ENCODE measurements at regions not wholly inside any gene's neighbourhood (a gene's known extent, or its start where the extent isn't known, plus 50 kb on each side); places are given as distances from the start of the nearest gene placed in this dataset.

- Histone ChIP-seq H3K27ac (ENCODE audit: low read length) (no peak overlapping the region), H2AFZ (ENCODE audit: low read depth, low read length) (no peak overlapping the region), H3K36me3 (ENCODE audit: insufficient read depth, low read length) (no peaks in the 10 kb centered on the region), H3K9ac (ENCODE audit: low read depth, low read length) (no peak overlapping the region), H3K4me3 (ENCODE audit: low read depth in 1 of 2, low read length in 2 of 2) (no peak overlapping the region), H3K9me3 (ENCODE audit: insufficient read depth, low read length, severe bottlenecking) (no peaks in the 10 kb centered on the region), H3K4me2 (ENCODE audit: insufficient read depth, low read length) (no peak overlapping the region), H3K4me1 (ENCODE audit: insufficient read depth, low read length) (no peaks in the 10 kb centered on the region), H3K79me2 (ENCODE audit: insufficient read depth, low read length) (no peaks in the 10 kb centered on the region), H4K20me1 (ENCODE audit: insufficient read depth, low read length) (no peaks in the 10 kb centered on the region; the same call in 1 of the 2 replicates), H3K27me3 (ENCODE audit: insufficient read depth, low read length, poor library complexity) (no peaks in the 10 kb centered on the region)
- DNase-seq (no peak), ATAC-seq (ENCODE audit: insufficient read depth, low read depth) (no peak)
- TF ChIP-seq CTCF (IDR thresholded peaks at IDR 0.05; ENCODE audit: borderline replicate concordance, extremely low read depth, low read length, poor library complexity, severe bottlenecking) (no peak), EZH2 (IDR thresholded peaks at IDR 0.05; ENCODE audit: borderline replicate concordance, low read depth, low read length, severe bottlenecking) (no peak)
Measured at GRCh38 chr22:19657252-19658056, 56.8 kb upstream of the SEPTIN5 start.

GRCh38 chr22:19658057-19658966 lies 56.0 kb upstream of the SEPTIN5 start:
- H3K9ac ChIP-seq (ENCODE audit: low read depth, low read length), result no peak overlapping the region
- H3K4me3 ChIP-seq (ENCODE audit: low read depth in 1 of 2, low read length in 2 of 2), result no peak overlapping the region

GRCh38 chr22:19658967-19659804 lies 55.1 kb upstream of the SEPTIN5 start:
- no peaks in the 10 kb centered on the region for H3K9me3 ChIP-seq (ENCODE audit: insufficient read depth, low read length, severe bottlenecking)
- TF ChIP-seq CTCF (IDR thresholded peaks at IDR 0.05; ENCODE audit: borderline replicate concordance, extremely low read depth, low read length, poor library complexity, severe bottlenecking) (no peak), EZH2 (IDR thresholded peaks at IDR 0.05; ENCODE audit: borderline replicate concordance, low read depth, low read length, severe bottlenecking) (no peak)
- no peak overlapping the region for H3K4me2 ChIP-seq (ENCODE audit: insufficient read depth, low read length)
- H3K36me3 ChIP-seq (ENCODE audit: insufficient read depth, low read length), result no peaks in the 10 kb centered on the region
- H2AFZ ChIP-seq (ENCODE audit: low read depth, low read length), result no peak overlapping the region
- H3K27ac ChIP-seq (ENCODE audit: low read length), result no peak overlapping the region
- DNase-seq, result no peak
- no peaks in the 10 kb centered on the region; the same call in none of the 2 replicates for H4K20me1 ChIP-seq (ENCODE audit: insufficient read depth, low read length)
- no peaks in the 10 kb centered on the region for H3K27me3 ChIP-seq (ENCODE audit: insufficient read depth, low read length, poor library complexity)
- H3K9ac ChIP-seq (ENCODE audit: low read depth, low read length), result no peak overlapping the region
- H3K79me2 ChIP-seq (ENCODE audit: insufficient read depth, low read length), result no peaks in the 10 kb centered on the region
- no peak for ATAC-seq (ENCODE audit: insufficient read depth, low read depth)
- H3K4me3 ChIP-seq (ENCODE audit: low read depth in 1 of 2, low read length in 2 of 2), result no peak overlapping the region
- no peaks in the 10 kb centered on the region for H3K4me1 ChIP-seq (ENCODE audit: insufficient read depth, low read length)

More at GRCh38 chr22:19658057-19658966, 56.0 kb upstream of the SEPTIN5 start:
- no peaks in the 10 kb centered on the region for H3K4me1 ChIP-seq (ENCODE audit: insufficient read depth, low read length)
- no peak overlapping the region for H3K4me2 ChIP-seq (ENCODE audit: insufficient read depth, low read length)
- ATAC-seq (ENCODE audit: insufficient read depth, low read depth) (no peak), DNase-seq (no peak)
- no peaks in the 10 kb centered on the region for H3K9me3 ChIP-seq (ENCODE audit: insufficient read depth, low read length, severe bottlenecking)
- no peaks in the 10 kb centered on the region for H3K36me3 ChIP-seq (ENCODE audit: insufficient read depth, low read length)
- H2AFZ ChIP-seq (ENCODE audit: low read depth, low read length), result no peak overlapping the region
- no peak for TF ChIP-seq EZH2 (IDR thresholded peaks at IDR 0.05; ENCODE audit: borderline replicate concordance, low read depth, low read length, severe bottlenecking)
- TF ChIP-seq CTCF (IDR thresholded peaks at IDR 0.05; ENCODE audit: borderline replicate concordance, extremely low read depth, low read length, poor library complexity, severe bottlenecking), result no peak
- H3K79me2 ChIP-seq (ENCODE audit: insufficient read depth, low read length), result no peaks in the 10 kb centered on the region
- no peaks in the 10 kb centered on the region; the same call in none of the 2 replicates for H4K20me1 ChIP-seq (ENCODE audit: insufficient read depth, low read length)
- H3K27me3 ChIP-seq (ENCODE audit: insufficient read depth, low read length, poor library complexity), result no peaks in the 10 kb centered on the region
- no peak overlapping the region for H3K27ac ChIP-seq (ENCODE audit: low read length)
